Heart left ventricle (tissue), 16 donors: ENCODE measurements at regions not wholly inside any gene's neighbourhood (a gene's known extent, or its start where the extent isn't known, plus 50 kb on each side); places are given as distances from the start of the nearest gene placed in this dataset.

Experiments used
- ATAC-seq, 4 donors: fragments of 200-7000 bp; cut with Tn5 transposase; one replicate each; pipeline ENCODE4 v1.9.1; 2020 to 2022; ENCODE audit warnings: moderate library complexity in 4 of 4, mild to moderate bottlenecking in 3 of 4, moderate number of reproducible peaks in 1 of 4
- DNase-seq, 5 donors: peaks; one replicate each; pipeline ENCODE4 v3.0.0-alpha.2; 2020
- H3K27ac ChIP-seq, 12 donors: fragments of 200-600 bp; sonication (generic) in 4 of 12; one replicate each; pipeline versions ENCODE4 v1.5.0 to v1.8.0; 2016 to 2022; ENCODE audit warnings: mild to moderate bottlenecking in 2 of 12
- H3K27me3 ChIP-seq, 9 donors: fragments of 200-600 bp; sonication (generic) in 2 of 9; one replicate each; pipeline versions ENCODE4 v1.5.1 to v1.8.0; 2016 to 2022; ENCODE audit warnings: mild to moderate bottlenecking in 3 of 9
- H3K36me3 ChIP-seq, 9 donors: fragments of 200-600 bp; sonication (generic) in 2 of 9; one replicate each; pipeline versions ENCODE4 v1.5.0 to v1.8.0; 2018 to 2022; ENCODE audit warnings: mild to moderate bottlenecking in 2 of 9
- H3K4me1 ChIP-seq, 12 donors: fragments of 200-600 bp; sonication (generic) in 4 of 12; one replicate each; pipeline versions ENCODE4 v1.5.0 to v1.8.0; 2016 to 2022; ENCODE audit warnings: mild to moderate bottlenecking in 3 of 12
- H3K4me3 ChIP-seq, 12 donors: fragments of 200-600 bp; sonication (generic) in 4 of 12; one replicate each; pipeline versions ENCODE4 v1.5.0 to v1.8.0; 2017 to 2022; ENCODE audit warnings: mild to moderate bottlenecking in 9 of 12, moderate library complexity in 4 of 12
- H3K9me3 ChIP-seq, 12 donors: fragments of 200-600 bp; sonication (generic) in 4 of 12; one replicate each; pipeline versions ENCODE4 v1.5.0 to v1.8.0; 2016 to 2022; ENCODE audit warnings: mild to moderate bottlenecking in 1 of 12
- POLR2A ChIP-seq, 2 donors: fragments of 450-650 bp; IDR thresholded peaks; one replicate each; pipeline ENCODE4 v1.6.1; 2017; ENCODE audit warnings: antibody characterized with exemption in 2 of 2, mild to moderate bottlenecking in 2 of 2, moderate library complexity in 2 of 2
- WGBS, 4 donors: extraction: QIAGEN DNeasy Blood & Tissue Kit in 2 of 4; methylation state at CpG; one replicate each; pipeline versions ENCODE4 v1.1.5 to v1.1.7; 2013 to 2018; 5-methylcytosine and 5-hydroxymethylcytosine counted together
- intact Hi-C, 10 donors: fragments of 100-400 bp; cut with DNase I; formaldehyde crosslinking; loops; one replicate each; pipeline versions ENCODE4 v1.11.1 to v1.14.2; 2022
- TF ChIP-seq, protein P1 (sequence below), 12 donors: fragments of 200-600 bp; sonication (generic) in 4 of 12; IDR thresholded peaks; one replicate each; pipeline versions ENCODE4 v1.5.0 to v1.8.0; 2018 to 2022; ENCODE audit warnings: antibody characterized with exemption in 12 of 12, mild to moderate bottlenecking in 5 of 12
- donor health status: ischemic (EF 13 %, LVEDD 7.1; RV severe dilation, severe dysfunction).
- donor health status: healthy with polysubstance abuse.
- donor health status: DM: no; HTN: yes; CAD: no.
- donor health status: DM: no; HTN: no; CAD: no.
- donor health status: ischemic (EF 25% LVEDD 6.9; RV normal size, moderate dysfunction).
- donor health status: ischemic (EF 25% LVEDD 5.7; RV mildly dilated, moderate dysfunction).
- donor health status: healthy.
- donor health status: DM: yes; HTN: yes; CAD: no.
- donor health status: ischemic (EF 35%, LVEDD 5.7; RV mildly dilated, moderate dysfunction).
- donor health status: nonischemic (EF 11% LVEDD 7.7; RV severe dilation, severe dysfunction).
- donor health status: DM: yes; HTN: yes; CAD: no.
- donor health status: PGD.
- donor health status: ischemic (EF 29% LVEDD 5.4; RV normal size, mild dysfunction).
- donor health status: nonischemic (EF 23%, LVEDD 6.1; RV moderate dilation, normal function).

DNA sequence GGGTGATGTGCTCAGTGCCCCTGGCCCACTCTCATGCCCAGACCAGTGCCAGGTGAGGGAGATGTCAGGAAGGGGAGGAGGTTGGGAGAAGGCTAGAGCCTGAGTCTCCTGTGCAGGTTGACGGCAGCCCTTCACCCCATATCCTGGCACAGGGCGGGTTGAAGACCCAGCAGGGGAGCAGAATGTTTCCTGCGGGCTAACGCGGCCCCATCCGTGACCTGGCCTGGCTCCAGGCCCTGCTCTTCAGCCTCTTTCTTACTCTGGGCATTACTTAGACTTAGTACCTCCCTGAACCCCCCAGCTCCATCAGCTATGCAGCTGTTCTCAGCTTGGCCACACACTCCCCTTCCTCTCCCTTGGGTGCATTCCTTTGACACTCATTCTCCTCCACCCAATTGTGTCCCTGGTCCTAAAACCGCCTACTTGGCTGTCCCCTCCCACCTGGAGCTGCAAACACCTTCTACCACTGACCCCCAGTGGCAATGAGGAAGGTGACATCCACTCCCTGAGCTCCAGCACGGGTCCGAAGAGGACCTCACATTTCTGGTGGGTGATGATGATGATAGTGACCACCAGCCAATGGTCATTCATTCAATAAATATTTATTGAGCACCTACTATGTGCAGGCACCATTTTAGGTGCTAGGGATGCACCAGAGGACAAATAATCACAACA, 179.0 kb downstream of the PTPRU start:
- ATAC-seq: no peak
- peaks cover 0 to 6% (median 0%) of the 10 kb centered on the region in 12 donors for H3K9me3 ChIP-seq
- peaks cover 0 to 7% (median 0%) of the 10 kb centered on the region in 12 donors for H3K4me1 ChIP-seq
- DNase-seq: no peak
- no peak overlapping the region for H3K27ac ChIP-seq
- 27 to 40% (median 37%) methylated on average over 9 of the region's 9 CpGs for WGBS, 4 donors
- no peak for TF ChIP-seq POLR2A (IDR thresholded peaks at IDR 0.05)
- TF ChIP-seq, protein P1, sequence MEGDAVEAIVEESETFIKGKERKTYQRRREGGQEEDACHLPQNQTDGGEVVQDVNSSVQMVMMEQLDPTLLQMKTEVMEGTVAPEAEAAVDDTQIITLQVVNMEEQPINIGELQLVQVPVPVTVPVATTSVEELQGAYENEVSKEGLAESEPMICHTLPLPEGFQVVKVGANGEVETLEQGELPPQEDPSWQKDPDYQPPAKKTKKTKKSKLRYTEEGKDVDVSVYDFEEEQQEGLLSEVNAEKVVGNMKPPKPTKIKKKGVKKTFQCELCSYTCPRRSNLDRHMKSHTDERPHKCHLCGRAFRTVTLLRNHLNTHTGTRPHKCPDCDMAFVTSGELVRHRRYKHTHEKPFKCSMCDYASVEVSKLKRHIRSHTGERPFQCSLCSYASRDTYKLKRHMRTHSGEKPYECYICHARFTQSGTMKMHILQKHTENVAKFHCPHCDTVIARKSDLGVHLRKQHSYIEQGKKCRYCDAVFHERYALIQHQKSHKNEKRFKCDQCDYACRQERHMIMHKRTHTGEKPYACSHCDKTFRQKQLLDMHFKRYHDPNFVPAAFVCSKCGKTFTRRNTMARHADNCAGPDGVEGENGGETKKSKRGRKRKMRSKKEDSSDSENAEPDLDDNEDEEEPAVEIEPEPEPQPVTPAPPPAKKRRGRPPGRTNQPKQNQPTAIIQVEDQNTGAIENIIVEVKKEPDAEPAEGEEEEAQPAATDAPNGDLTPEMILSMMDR (IDR thresholded peaks at IDR 0.05): no peak
- no peak overlapping the region for H3K4me3 ChIP-seq
- intact Hi-C loops: no loop called here
- H3K36me3 ChIP-seq: no peaks in the 10 kb centered on the region
- H3K27me3 ChIP-seq: peaks cover 0 to 25% (median 0%) of the 10 kb centered on the region in 9 donors

DNA sequence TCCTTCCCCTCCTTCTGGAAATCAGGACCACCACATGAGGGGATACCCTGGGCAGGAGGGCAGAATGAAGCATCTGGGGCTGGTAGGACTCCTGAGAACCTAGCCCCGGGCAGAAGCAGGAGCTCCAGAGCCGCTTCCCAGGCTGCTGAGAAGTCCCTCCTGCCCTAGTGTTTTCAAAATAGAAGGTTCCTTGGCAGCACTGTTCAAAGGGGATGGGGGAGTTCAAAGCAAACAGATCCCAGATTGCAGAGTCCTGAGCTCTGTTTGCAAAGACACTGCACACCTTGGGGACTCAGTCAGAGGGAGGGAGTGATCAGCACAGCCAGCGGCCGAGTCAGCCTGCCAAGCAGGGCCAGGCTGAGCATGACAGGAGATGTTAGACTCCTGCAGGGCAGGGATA, 177.8 kb downstream of the PTPRU start:
- WGBS, 4 donors: 59 to 70% (median 66%) methylated on average over 4 of the region's 4 CpGs
- peaks cover 0 to 7% (median 0%) of the 10 kb centered on the region in 12 donors for H3K4me1 ChIP-seq
- intact Hi-C loops: no loop called here
- H3K4me3 ChIP-seq: no peak overlapping the region
- no peak for TF ChIP-seq POLR2A (IDR thresholded peaks at IDR 0.05)
- TF ChIP-seq, protein P1 (IDR thresholded peaks at IDR 0.05): no peak
- no peak overlapping the region for H3K27ac ChIP-seq
- H3K36me3 ChIP-seq: no peaks in the 10 kb centered on the region
- no peaks in the 10 kb centered on the region for H3K9me3 ChIP-seq
- DNase-seq (no peak), ATAC-seq (no peak)
- peaks cover 0 to 32% (median 0%) of the 10 kb centered on the region in 9 donors for H3K27me3 ChIP-seq

DNA sequence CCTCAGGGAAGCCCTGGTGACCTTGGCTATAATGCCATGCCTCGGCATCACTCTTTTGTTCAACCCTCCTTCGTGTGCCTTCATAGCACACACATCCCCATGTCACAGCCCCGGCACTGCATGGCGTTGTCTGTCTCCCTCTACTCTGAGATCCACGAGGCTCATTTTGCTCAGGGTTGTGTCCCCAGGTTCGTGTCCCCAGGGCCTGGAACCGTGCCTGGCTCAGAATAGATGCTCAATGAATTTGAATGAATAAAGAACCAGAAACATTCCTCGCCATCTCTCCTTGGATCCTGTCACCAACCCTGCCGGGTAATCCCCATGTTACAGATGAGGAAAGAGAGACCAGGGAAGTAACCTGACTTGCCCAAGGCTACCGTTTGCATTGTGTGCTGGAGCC, 177.3 kb downstream of the PTPRU start:
- WGBS, 4 donors: 73 to 78% (median 76%) methylated on average over 10 of the region's 10 CpGs
- Histone ChIP-seq H3K27ac (no peak overlapping the region), H3K9me3 (no peaks in the 10 kb centered on the region), H3K27me3 (peaks cover 0 to 36% (median 0%) of the 10 kb centered on the region in 9 donors), H3K4me3 (no peak overlapping the region), H3K36me3 (no peaks in the 10 kb centered on the region), H3K4me1 (peaks cover 0 to 7% (median 0%) of the 10 kb centered on the region in 12 donors)
- no peak for TF ChIP-seq POLR2A (IDR thresholded peaks at IDR 0.05)
- TF ChIP-seq, protein P1 (IDR thresholded peaks at IDR 0.05): no peak
- ATAC-seq (no peak), DNase-seq (no peak)
- intact Hi-C loops: no loop called here

DNA sequence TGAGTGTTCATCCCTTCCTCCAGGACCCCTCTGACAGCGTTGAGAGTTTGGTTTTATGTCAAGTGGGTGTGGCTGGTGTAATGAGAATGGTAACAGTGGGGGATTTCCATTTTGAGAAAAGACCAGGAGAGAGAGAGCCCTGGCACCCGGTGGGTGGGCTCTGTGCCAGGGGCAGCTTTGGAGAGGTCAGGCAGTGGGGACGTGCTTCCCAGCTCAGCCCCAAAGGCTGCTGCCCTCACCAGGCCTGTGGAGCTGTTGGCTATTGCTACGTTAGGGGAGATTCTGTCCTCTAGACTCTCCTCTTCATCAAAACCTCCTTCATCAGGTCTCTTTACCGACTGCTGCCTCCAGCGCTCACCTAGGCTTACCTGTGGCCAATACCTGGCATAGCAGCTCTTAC, 176.3 kb downstream of the PTPRU start:
- intact Hi-C loops: no loop called here
- Histone ChIP-seq H3K4me3 (no peak overlapping the region), H3K4me1 (peaks cover 0 to 7% (median 0%) of the 10 kb centered on the region in 12 donors), H3K27ac (no peak overlapping the region), H3K27me3 (peaks cover 0 to 38% (median 0%) of the 10 kb centered on the region in 9 donors), H3K9me3 (no peaks in the 10 kb centered on the region), H3K36me3 (no peaks in the 10 kb centered on the region)
- no peak for TF ChIP-seq POLR2A (IDR thresholded peaks at IDR 0.05)
- TF ChIP-seq, protein P1 (IDR thresholded peaks at IDR 0.05): no peak
- 45 to 54% (median 50%) methylated on average over 5 to 6 of the region's 6 CpGs for WGBS, 4 donors
- DNase-seq (no peak), ATAC-seq (no peak)
